ENCODE measurements at regions not wholly inside any gene's neighbourhood (a gene's known extent, or its start where the extent isn't known, plus 50 kb on each side); places are given as distances from the start of the nearest gene placed in this dataset.
A peak's percentile ranks its signal among the peaks of the same experiment; 100 is the strongest.

DNA sequence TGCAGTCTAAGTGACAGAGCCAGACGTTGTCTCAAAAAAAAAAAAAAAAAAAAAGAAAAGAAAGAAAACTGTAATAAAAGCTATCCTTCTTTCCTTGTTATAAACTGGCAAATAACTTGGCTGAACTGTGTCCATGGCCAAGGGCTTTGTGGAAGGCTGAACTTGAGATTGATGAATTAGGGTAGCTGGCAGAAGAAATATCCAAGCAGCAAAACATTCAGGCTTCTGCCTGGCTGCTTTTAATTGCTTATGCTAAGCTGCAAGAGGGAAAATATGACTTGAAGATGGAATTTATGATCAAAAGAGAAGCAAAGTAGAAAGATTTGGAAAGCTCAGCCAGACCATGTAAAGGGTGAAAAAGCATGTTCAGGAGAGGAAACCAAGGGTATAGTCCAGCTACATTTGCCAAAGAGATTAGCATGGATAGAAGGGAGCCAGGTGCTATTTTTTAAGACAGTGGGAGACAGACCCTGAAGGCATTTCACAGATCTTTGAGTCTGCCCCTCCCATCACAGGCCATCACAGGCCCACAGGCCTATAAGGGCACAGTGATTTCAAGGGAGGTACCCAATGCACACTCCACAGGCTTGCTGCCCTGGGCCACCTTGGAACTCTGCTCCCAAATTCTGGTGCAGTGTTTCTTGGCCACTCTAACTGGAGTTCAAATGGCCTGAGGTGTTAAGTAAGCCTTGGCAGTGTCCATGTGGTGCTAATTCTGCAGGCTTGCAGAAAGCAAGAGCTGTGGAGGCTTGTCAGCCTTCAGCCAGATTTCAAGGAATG is 226.0 kb downstream of the AEBP2 start:
- no peak for TF ChIP-seq ESRRG (CRISPR knock-in tag; IDR thresholded peaks at IDR 0.05)
- TF ChIP-seq, protein P1, sequence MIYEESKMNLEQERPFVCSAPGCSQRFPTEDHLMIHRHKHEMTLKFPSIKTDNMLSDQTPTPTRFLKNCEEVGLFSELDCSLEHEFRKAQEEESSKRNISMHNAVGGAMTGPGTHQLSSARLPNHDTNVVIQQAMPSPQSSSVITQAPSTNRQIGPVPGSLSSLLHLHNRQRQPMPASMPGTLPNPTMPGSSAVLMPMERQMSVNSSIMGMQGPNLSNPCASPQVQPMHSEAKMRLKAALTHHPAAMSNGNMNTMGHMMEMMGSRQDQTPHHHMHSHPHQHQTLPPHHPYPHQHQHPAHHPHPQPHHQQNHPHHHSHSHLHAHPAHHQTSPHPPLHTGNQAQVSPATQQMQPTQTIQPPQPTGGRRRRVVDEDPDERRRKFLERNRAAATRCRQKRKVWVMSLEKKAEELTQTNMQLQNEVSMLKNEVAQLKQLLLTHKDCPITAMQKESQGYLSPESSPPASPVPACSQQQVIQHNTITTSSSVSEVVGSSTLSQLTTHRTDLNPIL (CRISPR knock-in tag; IDR thresholded peaks at IDR 0.05; ENCODE audit: low read depth) = no peak
- ATAC-seq = no peak; the same call in 2 of the 3 replicates

DNA sequence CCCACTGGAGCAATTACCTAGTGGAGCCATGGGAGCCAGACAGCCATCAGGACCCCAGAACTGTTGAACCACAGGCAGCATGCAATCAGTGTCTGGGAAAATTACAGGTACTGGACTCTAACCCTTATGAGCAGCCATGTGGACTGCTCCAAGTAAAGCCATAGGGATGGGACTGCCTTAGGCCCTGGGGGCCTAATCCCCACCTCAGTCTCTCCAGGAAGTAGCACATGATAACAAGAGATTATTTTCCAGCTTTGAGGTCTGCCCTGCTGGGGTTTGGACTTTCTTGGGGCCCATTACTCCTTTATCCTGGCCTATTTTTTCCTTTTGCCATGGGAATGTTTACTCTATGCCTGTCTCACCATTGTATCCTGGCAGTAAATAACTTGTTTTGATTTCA is 226.8 kb downstream of the AEBP2 start:
- TF ChIP-seq RARB (CRISPR knock-in tag; IDR thresholded peaks at IDR 0.05) = no peak
- TF ChIP-seq, protein P2, sequence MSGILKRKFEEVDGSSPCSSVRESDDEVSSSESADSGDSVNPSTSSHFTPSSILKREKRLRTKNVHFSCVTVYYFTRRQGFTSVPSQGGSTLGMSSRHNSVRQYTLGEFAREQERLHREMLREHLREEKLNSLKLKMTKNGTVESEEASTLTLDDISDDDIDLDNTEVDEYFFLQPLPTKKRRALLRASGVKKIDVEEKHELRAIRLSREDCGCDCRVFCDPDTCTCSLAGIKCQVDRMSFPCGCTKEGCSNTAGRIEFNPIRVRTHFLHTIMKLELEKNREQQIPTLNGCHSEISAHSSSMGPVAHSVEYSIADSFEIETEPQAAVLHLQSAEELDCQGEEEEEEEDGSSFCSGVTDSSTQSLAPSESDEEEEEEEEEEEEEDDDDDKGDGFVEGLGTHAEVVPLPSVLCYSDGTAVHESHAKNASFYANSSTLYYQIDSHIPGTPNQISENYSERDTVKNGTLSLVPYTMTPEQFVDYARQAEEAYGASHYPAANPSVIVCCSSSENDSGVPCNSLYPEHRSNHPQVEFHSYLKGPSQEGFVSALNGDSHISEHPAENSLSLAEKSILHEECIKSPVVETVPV (CRISPR knock-in tag; IDR thresholded peaks at IDR 0.05) = no peak
- TF ChIP-seq ZFP30 (CRISPR knock-in tag; IDR thresholded peaks at IDR 0.05) = no peak
- TF ChIP-seq, protein P3, sequence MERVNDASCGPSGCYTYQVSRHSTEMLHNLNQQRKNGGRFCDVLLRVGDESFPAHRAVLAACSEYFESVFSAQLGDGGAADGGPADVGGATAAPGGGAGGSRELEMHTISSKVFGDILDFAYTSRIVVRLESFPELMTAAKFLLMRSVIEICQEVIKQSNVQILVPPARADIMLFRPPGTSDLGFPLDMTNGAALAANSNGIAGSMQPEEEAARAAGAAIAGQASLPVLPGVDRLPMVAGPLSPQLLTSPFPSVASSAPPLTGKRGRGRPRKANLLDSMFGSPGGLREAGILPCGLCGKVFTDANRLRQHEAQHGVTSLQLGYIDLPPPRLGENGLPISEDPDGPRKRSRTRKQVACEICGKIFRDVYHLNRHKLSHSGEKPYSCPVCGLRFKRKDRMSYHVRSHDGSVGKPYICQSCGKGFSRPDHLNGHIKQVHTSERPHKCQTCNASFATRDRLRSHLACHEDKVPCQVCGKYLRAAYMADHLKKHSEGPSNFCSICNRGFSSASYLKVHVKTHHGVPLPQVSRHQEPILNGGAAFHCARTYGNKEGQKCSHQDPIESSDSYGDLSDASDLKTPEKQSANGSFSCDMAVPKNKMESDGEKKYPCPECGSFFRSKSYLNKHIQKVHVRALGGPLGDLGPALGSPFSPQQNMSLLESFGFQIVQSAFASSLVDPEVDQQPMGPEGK (CRISPR knock-in tag; IDR thresholded peaks at IDR 0.05; ENCODE audit: borderline replicate concordance) = no peak
- TF ChIP-seq CSDC2 (CRISPR knock-in tag; IDR thresholded peaks at IDR 0.05) = no peak
- TF ChIP-seq, protein P1 (CRISPR knock-in tag; IDR thresholded peaks at IDR 0.05; ENCODE audit: low read depth) = no peak
- no peak for TF ChIP-seq OSR1 (CRISPR knock-in tag; IDR thresholded peaks at IDR 0.05)
- TF ChIP-seq, protein P4, sequence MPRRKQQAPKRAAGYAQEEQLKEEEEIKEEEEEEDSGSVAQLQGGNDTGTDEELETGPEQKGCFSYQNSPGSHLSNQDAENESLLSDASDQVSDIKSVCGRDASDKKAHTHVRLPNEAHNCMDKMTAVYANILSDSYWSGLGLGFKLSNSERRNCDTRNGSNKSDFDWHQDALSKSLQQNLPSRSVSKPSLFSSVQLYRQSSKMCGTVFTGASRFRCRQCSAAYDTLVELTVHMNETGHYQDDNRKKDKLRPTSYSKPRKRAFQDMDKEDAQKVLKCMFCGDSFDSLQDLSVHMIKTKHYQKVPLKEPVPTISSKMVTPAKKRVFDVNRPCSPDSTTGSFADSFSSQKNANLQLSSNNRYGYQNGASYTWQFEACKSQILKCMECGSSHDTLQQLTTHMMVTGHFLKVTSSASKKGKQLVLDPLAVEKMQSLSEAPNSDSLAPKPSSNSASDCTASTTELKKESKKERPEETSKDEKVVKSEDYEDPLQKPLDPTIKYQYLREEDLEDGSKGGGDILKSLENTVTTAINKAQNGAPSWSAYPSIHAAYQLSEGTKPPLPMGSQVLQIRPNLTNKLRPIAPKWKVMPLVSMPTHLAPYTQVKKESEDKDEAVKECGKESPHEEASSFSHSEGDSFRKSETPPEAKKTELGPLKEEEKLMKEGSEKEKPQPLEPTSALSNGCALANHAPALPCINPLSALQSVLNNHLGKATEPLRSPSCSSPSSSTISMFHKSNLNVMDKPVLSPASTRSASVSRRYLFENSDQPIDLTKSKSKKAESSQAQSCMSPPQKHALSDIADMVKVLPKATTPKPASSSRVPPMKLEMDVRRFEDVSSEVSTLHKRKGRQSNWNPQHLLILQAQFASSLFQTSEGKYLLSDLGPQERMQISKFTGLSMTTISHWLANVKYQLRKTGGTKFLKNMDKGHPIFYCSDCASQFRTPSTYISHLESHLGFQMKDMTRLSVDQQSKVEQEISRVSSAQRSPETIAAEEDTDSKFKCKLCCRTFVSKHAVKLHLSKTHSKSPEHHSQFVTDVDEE (CRISPR knock-in tag; IDR thresholded peaks at IDR 0.05) = no peak
- ATAC-seq = no peak

DNA sequence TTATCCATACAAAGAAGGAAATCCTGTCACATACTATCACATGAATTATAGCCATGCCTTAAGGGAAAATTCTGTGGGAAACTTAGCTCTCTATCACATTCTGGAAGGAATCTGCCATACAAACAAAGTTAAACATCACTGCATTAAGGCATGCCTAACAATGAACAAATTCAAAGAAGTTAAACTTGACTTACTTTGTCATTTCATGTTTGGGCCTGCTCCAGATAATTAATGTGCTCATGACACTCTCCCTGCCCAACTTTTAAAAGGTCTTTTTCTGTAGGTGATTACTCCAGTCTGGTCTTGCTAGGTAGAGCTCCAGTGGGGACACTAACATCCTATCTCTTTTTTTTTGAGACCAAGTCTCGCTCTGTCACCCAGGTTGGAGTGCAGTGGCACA is 230.5 kb downstream of the AEBP2 start:
- no peak for ATAC-seq
- TF ChIP-seq SNAI2 (CRISPR knock-in tag; IDR thresholded peaks at IDR 0.05) (no peak), ZNF565 (CRISPR knock-in tag; conservative IDR thresholded peaks at IDR 0.05; ENCODE audit: low read depth) (no peak)
- TF ChIP-seq, protein P2 (CRISPR knock-in tag; IDR thresholded peaks at IDR 0.05) = no peak
- TF ChIP-seq, protein P3 (CRISPR knock-in tag; IDR thresholded peaks at IDR 0.05; ENCODE audit: borderline replicate concordance) = no peak

DNA sequence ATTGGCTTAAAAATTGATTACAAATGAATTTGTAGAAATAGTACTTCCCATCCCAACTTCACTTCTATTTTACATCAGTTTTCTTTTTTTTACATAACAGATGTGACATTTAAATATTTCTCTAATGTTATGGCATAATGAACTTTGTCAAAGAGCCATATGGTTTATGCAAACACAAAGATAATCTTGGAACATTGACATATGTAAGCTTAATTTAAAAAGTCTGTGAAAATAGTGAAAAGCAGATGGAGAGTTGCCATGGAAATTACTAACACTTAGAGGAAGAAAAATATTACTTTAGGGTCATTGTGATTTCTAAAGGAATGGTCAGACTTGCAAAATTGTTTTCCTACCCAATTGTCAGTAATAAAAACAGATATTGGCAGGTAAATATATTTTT is 232.4 kb downstream of the AEBP2 start:
- ATAC-seq = peak; percentile 40; the same call in 2 of the 3 replicates
- no peak for TF ChIP-seq TOX (CRISPR knock-in tag; IDR thresholded peaks at IDR 0.05; ENCODE audit: borderline replicate concordance)
- no peak for TF ChIP-seq ZFP3 (CRISPR knock-in tag; IDR thresholded peaks at IDR 0.05)
- TF ChIP-seq ZC3H10 (CRISPR knock-in tag; IDR thresholded peaks at IDR 0.05) = no peak
- no peak for TF ChIP-seq BACH2 (CRISPR knock-in tag; IDR thresholded peaks at IDR 0.05; ENCODE audit: borderline replicate concordance)
- no peak for TF ChIP-seq ARNTL (CRISPR knock-in tag; IDR thresholded peaks at IDR 0.05; ENCODE audit: borderline replicate concordance, low read depth)
- peak; percentile 99 for TF ChIP-seq TCF4 (CRISPR knock-in tag; IDR thresholded peaks at IDR 0.05; ENCODE audit: borderline replicate concordance)
- TF ChIP-seq ZNF8 (CRISPR knock-in tag; IDR thresholded peaks at IDR 0.05) = no peak
- TF ChIP-seq, protein P1 (CRISPR knock-in tag; IDR thresholded peaks at IDR 0.05; ENCODE audit: low read depth) = no peak
- no peak for TF ChIP-seq SNAI2 (CRISPR knock-in tag; IDR thresholded peaks at IDR 0.05)
- peak; percentile 36 for TF ChIP-seq ISL1 (CRISPR knock-in tag; IDR thresholded peaks at IDR 0.05)
- TF ChIP-seq, protein P2 (CRISPR knock-in tag; IDR thresholded peaks at IDR 0.05) = no peak

All from SK-N-SH treated with all-trans-retinoic acid at 6 μM for 48 hours (cell line).